ENCODE measurements at regions not wholly inside any gene's neighbourhood (a gene's known extent, or its start where the extent isn't known, plus 50 kb on each side); places are given as distances from the start of the nearest gene placed in this dataset.

DNA sequence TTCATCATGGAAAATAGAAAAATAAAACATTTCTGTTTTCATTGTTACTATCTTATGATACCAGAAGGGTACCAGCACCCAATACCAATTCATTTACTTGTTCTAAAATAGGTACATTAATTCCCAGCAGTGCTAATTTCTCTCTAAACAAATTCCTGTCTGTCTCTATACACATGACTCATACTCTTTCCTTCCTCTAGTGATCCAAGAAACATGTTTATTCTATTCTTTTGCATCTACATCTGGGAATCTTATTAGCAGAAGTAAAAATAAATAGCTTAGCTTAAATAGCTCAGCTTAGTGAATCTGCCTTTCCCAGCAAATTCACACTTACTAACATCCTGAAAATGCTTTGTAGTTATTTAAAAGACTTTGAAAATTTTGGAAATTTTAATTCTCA is 84.5 kb upstream of the MAPRE2 start:
- H2BK5ac ChIP-seq (ENCODE audit: low read depth, low read length), result no peak overlapping the region
- no peak overlapping the region for H3K4me2 ChIP-seq (ENCODE audit: insufficient read depth in 1 of 2, low read depth in 2 of 2, low read length in 2 of 2)
- H3K36me3 ChIP-seq (ENCODE audit: control insufficient read depth in 2 of 4, insufficient read depth in 4 of 4, low read length in 3 of 4), result no peaks in the 10 kb centered on the region
- H4K91ac ChIP-seq (replicated peaks; ENCODE audit: insufficient read length, low read length), result no peak overlapping the region
- no peaks in the 10 kb centered on the region for H3K4me1 ChIP-seq (replicated peaks in 1 of 4; ENCODE audit: control insufficient read depth in 3 of 4, insufficient read depth in 4 of 4, low read length in 3 of 4)
- no peak overlapping the region for H3K9ac ChIP-seq (replicated peaks in 1 of 4; ENCODE audit: extremely low read depth in 1 of 4, low read depth in 3 of 4, low read length in 3 of 4)
- DNase-seq (ENCODE audit: low read depth in 1 of 2, low spot score in 2 of 2) (no peak), FAIRE-seq (no peak)
- H3K18ac ChIP-seq (ENCODE audit: extremely low read depth, low read length), result no peak overlapping the region
- no peak overlapping the region for H3K23ac ChIP-seq (ENCODE audit: insufficient read length)
- H3K79me2 ChIP-seq (ENCODE audit: control insufficient read depth in 1 of 2, insufficient read depth in 2 of 2, low read length in 2 of 2), result no peaks in the 10 kb centered on the region
- H3K56ac ChIP-seq (replicated peaks; ENCODE audit: insufficient read length, low read depth, low read length), result no peak overlapping the region
- H3K27me3 ChIP-seq (replicated peaks in 1 of 4; ENCODE audit: control insufficient read depth in 3 of 4, extremely low read depth in 1 of 4, insufficient read depth in 3 of 4, low read length in 3 of 4), result no peaks in the 10 kb centered on the region
- no peak overlapping the region for H4K5ac ChIP-seq (ENCODE audit: insufficient read length, low read depth, low read length)
- H2AK5ac ChIP-seq (ENCODE audit: low read depth, low read length), result no peak overlapping the region
- H3K4me3 ChIP-seq (ENCODE audit: extremely low read depth in 1 of 4, insufficient read depth in 2 of 4, low read depth in 3 of 4, low read length in 4 of 4), result no peak overlapping the region
- ChIA-PET CTCF (ENCODE audit: partially characterized antibody) (interaction anchor here (1.0 to 1.4 kb wide), 5 partner anchors 11 to 398 kb away, joined by 3 to 4 read pairs (median 3); no protein-coding TSS in a partner anchor), POLR2A (ENCODE audit: partially characterized antibody) (no interaction called here)
- H2BK120ac ChIP-seq (replicated peaks; ENCODE audit: low read depth, low read length), result no peak overlapping the region
- H3K4ac ChIP-seq (replicated peaks; ENCODE audit: insufficient read length, low read depth, low read length), result no peak overlapping the region
- no peaks in the 10 kb centered on the region for H3K9me3 ChIP-seq (ENCODE audit: insufficient read depth in 2 of 2, low read depth in 1 of 2, low read length in 1 of 2)
- H2AFZ ChIP-seq (ENCODE audit: low read length), result no peak overlapping the region
- H4K20me1 ChIP-seq (replicated peaks in 1 of 2; ENCODE audit: control insufficient read depth in 1 of 2, insufficient read depth in 2 of 2, low read length in 2 of 2), result no peaks in the 10 kb centered on the region
- no peaks in the 10 kb centered on the region for H3K23me2 ChIP-seq (ENCODE audit: low read depth, low read length)
- no peak overlapping the region for H2BK12ac ChIP-seq (ENCODE audit: low read depth, low read length)
- no peak overlapping the region for H2BK20ac ChIP-seq (ENCODE audit: low read length)
- H3K79me1 ChIP-seq (ENCODE audit: low read depth, low read length), result no peaks in the 10 kb centered on the region
- H2BK15ac ChIP-seq (ENCODE audit: low read length), result no peak overlapping the region
- H3K27ac ChIP-seq (ENCODE audit: low read depth, low read length), result no peak overlapping the region
- no peak overlapping the region for H3K14ac ChIP-seq (ENCODE audit: insufficient read length)
- H4K8ac ChIP-seq (ENCODE audit: extremely low read depth, insufficient read depth, low read length), result no peak overlapping the region
- TF ChIP-seq TCF12 (IDR thresholded peaks at IDR 0.05; ENCODE audit: low read depth, low read length), result no peak
- TF ChIP-seq RXRA (IDR thresholded peaks at IDR 0.05; ENCODE audit: insufficient read depth, low read depth, low read length), result no peak
- TF ChIP-seq SIN3A (conservative IDR thresholded peaks at IDR 0.05 in 1 of 2, IDR thresholded peaks at IDR 0.05 in 1 of 2; ENCODE audit: low read depth in 1 of 2, low read length in 2 of 2), result no peak
- TF ChIP-seq TAF7 (optimal IDR thresholded peaks at IDR 0.05; ENCODE audit: borderline replicate concordance, low read depth, low read length), result no peak
- TF ChIP-seq RNF2 (IDR thresholded peaks at IDR 0.05; ENCODE audit: borderline replicate concordance, low read depth, low read length, missing control alignments, poor library complexity, severe bottlenecking), result no peak

Measured in H1 (cell line).